H9 (cell line): ENCODE measurements at regions not wholly inside any gene's neighbourhood (a gene's known extent, or its start where the extent isn't known, plus 50 kb on each side); places are given as distances from the start of the nearest gene placed in this dataset.

Experiments used
- DNase-seq: peaks from one replicate; pipeline ENCODE4 v3.0.0-alpha.2; 2017
- H2AFZ ChIP-seq: one replicate; pipeline ENCODE4 v1.6.1; 2013; ENCODE audit warnings: mild to moderate bottlenecking, low read length, control low read depth, moderate library complexity
- H2AK5ac ChIP-seq: 2 replicates; pipeline ENCODE4 v1.6.1; 2013; ENCODE audit warnings: low read length, control low read depth, mixed read lengths; ENCODE audit not compliant: insufficient read length
- H2BK120ac ChIP-seq: one replicate; pipeline ENCODE4 v1.6.1; 2013; ENCODE audit warnings: low read depth, mild to moderate bottlenecking, low read length, control low read depth, inconsistent platforms; ENCODE audit not compliant: poor library complexity, severe bottlenecking
- H2BK12ac ChIP-seq: 2 replicates; pipeline ENCODE4 v1.6.1; 2013; ENCODE audit warnings: low read length, control low read depth, mixed read lengths, low read depth; ENCODE audit not compliant: insufficient read length
- H2BK15ac ChIP-seq: 2 replicates; pipeline ENCODE4 v1.6.1; 2013; ENCODE audit warnings: low read depth, low read length, control low read depth
- H2BK20ac ChIP-seq: one replicate; pipeline ENCODE4 v1.6.1; 2013; ENCODE audit warnings: low read depth, mild to moderate bottlenecking, low read length, control low read depth, inconsistent platforms; ENCODE audit not compliant: poor library complexity, severe bottlenecking
- H2BK5ac ChIP-seq: 2 replicates; pipeline ENCODE4 v1.6.1; 2013; ENCODE audit warnings: low read length, control low read depth, mixed read lengths; ENCODE audit not compliant: insufficient read length
- H3K14ac ChIP-seq: 2 replicates; pipeline ENCODE4 v1.6.1; 2013; ENCODE audit warnings: low read length, control low read depth; ENCODE audit not compliant: insufficient read depth
- H3K18ac ChIP-seq: 2 replicates; pipeline ENCODE4 v1.6.1; 2013; ENCODE audit warnings: low read depth, mild to moderate bottlenecking, mixed read lengths, low read length, control low read depth; ENCODE audit not compliant: insufficient read length
- H3K23ac ChIP-seq: 2 replicates; pipeline ENCODE4 v1.6.1; 2013; ENCODE audit warnings: low read length, control low read depth, mixed read lengths, low read depth; ENCODE audit not compliant: insufficient read length
- H3K23me2 ChIP-seq: 2 replicates; pipeline ENCODE4 v1.6.1; 2013; ENCODE audit warnings: low read depth, mild to moderate bottlenecking, mixed read lengths, low read length, control low read depth; ENCODE audit not compliant: insufficient read length, poor library complexity, severe bottlenecking
- H3K27ac ChIP-seq: 2 replicates; pipeline ENCODE4 v1.5.1; 2013; ENCODE audit warnings: low read length, control low read depth, mixed read lengths, low read depth; ENCODE audit not compliant: insufficient read length
- H3K27me3 ChIP-seq: 2 replicates; pipeline ENCODE4 v1.6.1; 2013; ENCODE audit warnings: low read length, control low read depth, inconsistent platforms; ENCODE audit not compliant: insufficient read depth
- H3K4ac ChIP-seq: 2 replicates; pipeline ENCODE4 v1.6.1; 2013; ENCODE audit warnings: low read depth, mild to moderate bottlenecking, control low read depth, inconsistent platforms, low read length, moderate library complexity
- H3K4me1 ChIP-seq: 2 replicates; pipeline ENCODE4 v1.6.1; 2013; ENCODE audit warnings: low read length, control low read depth, inconsistent platforms; ENCODE audit not compliant: insufficient read depth
- H3K4me2 ChIP-seq: 2 replicates; pipeline ENCODE4 v1.6.1; 2013; ENCODE audit warnings: low read length, control low read depth, mixed read lengths; ENCODE audit not compliant: insufficient read length, insufficient read depth
- H3K56ac ChIP-seq: 2 replicates; pipeline ENCODE4 v1.6.1; 2013; ENCODE audit warnings: low read depth, mild to moderate bottlenecking, mixed read lengths, low read length, control low read depth; ENCODE audit not compliant: insufficient read length
- H3K79me1 ChIP-seq: 2 replicates; pipeline ENCODE4 v1.6.1; 2013; ENCODE audit warnings: low read depth, mild to moderate bottlenecking, moderate library complexity, low read length, control low read depth, inconsistent platforms; ENCODE audit not compliant: insufficient read depth, poor library complexity, severe bottlenecking
- H3K79me2 ChIP-seq: 2 replicates; pipeline ENCODE4 v1.6.1; 2013; ENCODE audit warnings: low read length, control low read depth, inconsistent platforms; ENCODE audit not compliant: insufficient read depth
- H3K9ac ChIP-seq: 2 replicates; pipeline ENCODE4 v1.6.1; 2013; ENCODE audit warnings: low read length, control low read depth, mixed read lengths; ENCODE audit not compliant: insufficient read length; ENCODE audit errors: extremely low read depth
- H3K9me3 ChIP-seq: one replicate; pipeline ENCODE4 v1.6.1; 2013; ENCODE audit warnings: low read depth, low read length, inconsistent platforms; ENCODE audit not compliant: control insufficient read depth
- H3T11ph ChIP-seq: one replicate; pipeline ENCODE4 v1.6.1; 2013; ENCODE audit warnings: mild to moderate bottlenecking, low read length, control low read depth, inconsistent platforms
- H4K20me1 ChIP-seq: one replicate; pipeline ENCODE4 v1.6.1; 2013; ENCODE audit not compliant: control insufficient read depth, insufficient read length, insufficient read depth
- H4K5ac ChIP-seq: 2 replicates; pipeline ENCODE4 v1.6.1; 2013; ENCODE audit warnings: low read depth, mild to moderate bottlenecking, mixed read lengths, low read length, control low read depth; ENCODE audit not compliant: insufficient read length
- H4K8ac ChIP-seq: replicated peaks from 2 replicates; pipeline ENCODE4 v1.6.1; 2013; ENCODE audit warnings: low read length, control low read depth, mixed read lengths, low read depth; ENCODE audit not compliant: insufficient read length
- H4K91ac ChIP-seq: 2 replicates; pipeline ENCODE4 v1.6.1; 2013; ENCODE audit warnings: low read depth, mild to moderate bottlenecking, moderate library complexity, mixed read lengths, low read length, control low read depth; ENCODE audit not compliant: insufficient read length
- H3K27ac Mint-ChIP-seq, 3 experiments: 2 replicates in 2 of 3; 3 replicates in 1 of 3; pipeline ENCODE4 v1.8.0; 2020 to 2021; ENCODE audit warnings: mixed read lengths in 3 of 3, mild to moderate bottlenecking in 1 of 3, moderate library complexity in 1 of 3
- H3K27me3 Mint-ChIP-seq: 2 replicates; pipeline ENCODE4 v1.8.0; 2021; ENCODE audit warnings: low read depth, mild to moderate bottlenecking, moderate library complexity, mixed read lengths
- H3K36me3 Mint-ChIP-seq, 3 experiments: 2 replicates in 2 of 3; 3 replicates in 1 of 3; pipeline ENCODE4 v1.8.0; 2020 to 2021; ENCODE audit warnings: low read depth in 3 of 3, mixed read lengths in 3 of 3; ENCODE audit not compliant: insufficient read depth in 1 of 3
- H3K4me1 Mint-ChIP-seq, 2 experiments: 2 replicates each; pipeline ENCODE4 v1.8.0; 2020; ENCODE audit warnings: mixed read lengths in 2 of 2
- H3K4me3 Mint-ChIP-seq, 2 experiments: 2 replicates in 1 of 2; 3 replicates in 1 of 2; pipeline ENCODE4 v1.8.0; 2020 to 2021; ENCODE audit warnings: mild to moderate bottlenecking in 2 of 2, mixed read lengths in 2 of 2, moderate library complexity in 1 of 2
- H3K9me3 Mint-ChIP-seq, 2 experiments: 2 replicates in 1 of 2; 3 replicates in 1 of 2; pipeline ENCODE4 v1.8.0; 2020; ENCODE audit warnings: mild to moderate bottlenecking in 2 of 2, mixed read lengths in 2 of 2, moderate library complexity in 1 of 2
- CTCF ChIP-seq: fragments of 200-600 bp; sonication (generic); conservative IDR thresholded peaks from 3 replicates; pipeline ENCODE4 v1.8.0; 2021; ENCODE audit warnings: antibody characterized with exemption, mild to moderate bottlenecking
- WGBS: extraction: QIAGEN DNeasy Blood & Tissue Kit; methylation state at CpG from one replicate; pipeline ENCODE4 v1.1.7; 2013; ENCODE audit warnings: missing lambda C conversion rate, low lambda C conversion rate, mixed read lengths; ENCODE audit not compliant: insufficient read length; ENCODE audit errors: extremely low coverage; 5-methylcytosine and 5-hydroxymethylcytosine counted together

- Histone ChIP-seq H4K8ac (no peak overlapping the region), H3K9ac (no peak overlapping the region), H3K27ac (no peak overlapping the region), H3K27me3 (no peaks in the 10 kb centered on the region), H2BK5ac (no peak overlapping the region), H3T11ph (no peak overlapping the region), H2AK5ac (no peak overlapping the region), H3K9me3 (no peaks in the 10 kb centered on the region), H3K79me1 (no peaks in the 10 kb centered on the region), H4K20me1 (no peaks in the 10 kb centered on the region), H2AFZ (no peak overlapping the region), H3K4me2 (no peak overlapping the region), H2BK120ac (no peak overlapping the region), H3K4me1 (no peaks in the 10 kb centered on the region), H3K23ac (no peak overlapping the region), H3K14ac (no peak overlapping the region), H4K91ac (no peak overlapping the region), H3K4ac (no peak overlapping the region), H3K18ac (no peak overlapping the region), H3K23me2 (no peaks in the 10 kb centered on the region), H2BK15ac (no peak overlapping the region), H3K79me2 (no peaks in the 10 kb centered on the region), H4K5ac (no peak overlapping the region), H3K56ac (no peak overlapping the region), H2BK20ac (no peak overlapping the region), H2BK12ac (no peak overlapping the region)
- no peaks in the 10 kb centered on the region for H3K36me3 Mint-ChIP-seq
- no peaks in the 10 kb centered on the region for H3K9me3 Mint-ChIP-seq
- H3K4me3 Mint-ChIP-seq: no peak overlapping the region
- no peaks in the 10 kb centered on the region for H3K27me3 Mint-ChIP-seq
- no CpG with 5 or more reads among the region's 4 CpGs for WGBS
- H3K27ac Mint-ChIP-seq: no peak overlapping the region
- peak; percentile 37; the same call in 1 of the 3 replicates for TF ChIP-seq CTCF
- H3K4me1 Mint-ChIP-seq: no peaks in the 10 kb centered on the region
- peak; percentile 34 for DNase-seq
These were observed 367.9 kb downstream of the DIRAS2 start for GRCh38 chr9:90274725-90275124.
